ENCODE measurements at regions not wholly inside any gene's neighbourhood (a gene's known extent, or its start where the extent isn't known, plus 50 kb on each side); places are given as distances from the start of the nearest gene placed in this dataset.

GRCh38 chr4:54359919-54360650 lies 131.0 kb downstream of the PDGFRA start:
- no peak overlapping the region for H3K4me3 ChIP-seq (ENCODE audit: low read depth, low read length)
- no peak for DNase-seq (ENCODE audit: low read depth)
- TF ChIP-seq POLR2A (IDR thresholded peaks at IDR 0.05; ENCODE audit: extremely low read depth, insufficient read length), result no peak

DNA sequence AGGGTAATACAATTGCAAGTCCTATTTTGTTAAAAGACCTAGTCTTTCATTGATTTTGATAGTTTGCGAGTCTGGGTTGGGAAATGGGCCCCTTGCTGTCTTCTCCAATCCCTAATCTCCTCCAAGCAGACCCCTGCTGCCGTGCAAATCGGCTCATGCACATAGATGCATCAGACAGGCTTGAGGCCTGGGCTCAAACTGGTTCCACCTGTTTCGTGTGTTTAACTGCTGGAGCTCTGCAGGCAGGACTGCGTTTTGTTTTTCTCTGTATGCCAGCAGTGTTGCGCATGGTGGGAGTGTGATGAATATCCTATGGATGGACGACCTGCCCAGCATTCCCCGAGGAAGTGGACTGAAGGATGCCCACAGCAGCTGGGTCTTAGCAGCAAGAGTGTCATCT lies 133.9 kb downstream of the PDGFRA start:
- DNase-seq (ENCODE audit: low read depth), result no peak
- no peak overlapping the region for H3K4me3 ChIP-seq (ENCODE audit: low read depth, low read length)
- TF ChIP-seq CTCF (IDR thresholded peaks at IDR 0.05; ENCODE audit: low read depth, low read length) (no peak), MYC (IDR thresholded peaks at IDR 0.05; ENCODE audit: low read depth, low read length) (no peak), MAX (IDR thresholded peaks at IDR 0.05; ENCODE audit: low read depth, low read length) (no peak)

- DNase-seq (ENCODE audit: low read depth), result no peak
- H3K4me3 ChIP-seq (ENCODE audit: low read depth, low read length), result no peak overlapping the region
- TF ChIP-seq MYC (IDR thresholded peaks at IDR 0.05; ENCODE audit: low read depth, low read length), result no peak
- no peak for TF ChIP-seq MAX (IDR thresholded peaks at IDR 0.05; ENCODE audit: low read depth, low read length)
- TF ChIP-seq POLR2A (IDR thresholded peaks at IDR 0.05; ENCODE audit: extremely low read depth, insufficient read length), result no peak
- TF ChIP-seq CTCF (IDR thresholded peaks at IDR 0.05; ENCODE audit: low read depth, low read length), result no peak
Measured at GRCh38 chr4:54365691-54366090, 136.6 kb downstream of the PDGFRA start.

GRCh38 chr4:54367059-54367458 lies 138.0 kb downstream of the PDGFRA start:
- DNase-seq (ENCODE audit: low read depth), result no peak
- no peak overlapping the region for H3K4me3 ChIP-seq (ENCODE audit: low read depth, low read length)
- no peak for TF ChIP-seq MAX (IDR thresholded peaks at IDR 0.05; ENCODE audit: low read depth, low read length)
- no peak for TF ChIP-seq POLR2A (IDR thresholded peaks at IDR 0.05; ENCODE audit: extremely low read depth, insufficient read length)
- TF ChIP-seq CTCF (IDR thresholded peaks at IDR 0.05; ENCODE audit: low read depth, low read length), result no peak
- no peak for TF ChIP-seq MYC (IDR thresholded peaks at IDR 0.05; ENCODE audit: low read depth, low read length)

GRCh38 chr4:54368281-54369265 lies 139.5 kb downstream of the PDGFRA start:
- DNase-seq (ENCODE audit: low read depth), result no peak
- TF ChIP-seq MAX (IDR thresholded peaks at IDR 0.05; ENCODE audit: low read depth, low read length), result no peak
- no peak for TF ChIP-seq CTCF (IDR thresholded peaks at IDR 0.05; ENCODE audit: low read depth, low read length)
- no peak for TF ChIP-seq MYC (IDR thresholded peaks at IDR 0.05; ENCODE audit: low read depth, low read length)
- no peak for TF ChIP-seq POLR2A (IDR thresholded peaks at IDR 0.05; ENCODE audit: extremely low read depth, insufficient read length)
- no peak overlapping the region for H3K4me3 ChIP-seq (ENCODE audit: low read depth, low read length)

- no peak for DNase-seq (ENCODE audit: low read depth)
- no peak for TF ChIP-seq CTCF (IDR thresholded peaks at IDR 0.05; ENCODE audit: low read depth, low read length)
- no peak for TF ChIP-seq MAX (IDR thresholded peaks at IDR 0.05; ENCODE audit: low read depth, low read length)
- TF ChIP-seq MYC (IDR thresholded peaks at IDR 0.05; ENCODE audit: low read depth, low read length), result no peak
- no peak overlapping the region for H3K4me3 ChIP-seq (ENCODE audit: low read depth, low read length)
Measured at GRCh38 chr4:54371173-54371572, 142.1 kb downstream of the PDGFRA start.

All from NB4 (cell line).